NK-92 treated with Interleukin-12 subunit alpha and Interleukin-12 subunit beta, amount 100 ng/mL, for 24 hours (cell line): ENCODE measurements at regions not wholly inside any gene's neighbourhood (a gene's known extent, or its start where the extent isn't known, plus 50 kb on each side); places are given as distances from the start of the nearest gene placed in this dataset.
"Not testable (repeated sequence)": the region's sequence is repeated elsewhere in the genome, so short reads cannot be mapped to it uniquely, and the experiment has no call there.

Experiments
- DNase-seq: peaks from one replicate; lab custom pipeline; 2025; lab: John Stamatoyannopoulos, UW

DNA sequence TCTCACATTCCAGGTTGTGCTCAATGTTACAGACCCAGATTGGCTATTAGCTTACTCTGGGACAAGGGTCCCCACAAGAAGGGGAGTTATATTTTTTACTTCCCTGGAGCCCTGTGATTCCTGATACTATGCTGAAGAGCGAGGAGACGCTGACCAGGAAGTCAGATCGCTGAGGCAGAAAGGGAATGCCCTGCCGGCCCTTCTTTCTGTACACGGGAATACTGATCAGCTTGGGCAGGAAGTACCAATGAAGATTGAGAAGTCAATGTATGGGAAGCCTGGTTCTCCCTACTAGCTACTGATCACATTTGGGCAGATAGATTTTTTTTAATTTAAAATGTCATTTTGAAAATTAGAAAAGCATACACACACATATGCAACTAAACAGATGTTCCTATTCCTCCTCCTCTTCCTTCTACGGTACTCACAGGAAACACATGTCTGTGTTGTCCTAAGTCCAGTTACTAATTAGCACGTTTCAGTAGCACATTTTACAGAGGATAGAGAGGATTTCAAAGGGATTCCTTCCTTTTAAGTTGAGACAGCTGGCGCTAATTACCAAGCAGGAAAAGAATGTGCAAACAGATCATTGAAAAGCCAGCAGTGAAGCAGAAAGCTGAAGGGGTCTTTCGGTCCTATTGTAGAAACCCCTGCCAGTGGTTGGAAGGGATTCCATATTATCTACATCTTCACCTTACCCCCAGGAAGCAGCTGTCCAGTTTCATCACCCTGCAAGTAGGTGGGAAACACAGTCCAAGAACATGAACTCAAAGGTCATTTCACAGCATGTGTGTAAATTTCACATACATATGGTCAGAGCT is 292.4 kb downstream of the DUSP6 start:
- DNase-seq: no peak

GRCh38 chr12:89059056-89059455 is 293.2 kb downstream of the DUSP6 start:
- no peak for DNase-seq

- DNase-seq: no peak
Measured at GRCh38 chr12:89058402-89058801, 293.9 kb downstream of the DUSP6 start.

GRCh38 chr12:89053817-89054216 is 298.5 kb downstream of the DUSP6 start:
- not testable (repeated sequence) for DNase-seq

DNA sequence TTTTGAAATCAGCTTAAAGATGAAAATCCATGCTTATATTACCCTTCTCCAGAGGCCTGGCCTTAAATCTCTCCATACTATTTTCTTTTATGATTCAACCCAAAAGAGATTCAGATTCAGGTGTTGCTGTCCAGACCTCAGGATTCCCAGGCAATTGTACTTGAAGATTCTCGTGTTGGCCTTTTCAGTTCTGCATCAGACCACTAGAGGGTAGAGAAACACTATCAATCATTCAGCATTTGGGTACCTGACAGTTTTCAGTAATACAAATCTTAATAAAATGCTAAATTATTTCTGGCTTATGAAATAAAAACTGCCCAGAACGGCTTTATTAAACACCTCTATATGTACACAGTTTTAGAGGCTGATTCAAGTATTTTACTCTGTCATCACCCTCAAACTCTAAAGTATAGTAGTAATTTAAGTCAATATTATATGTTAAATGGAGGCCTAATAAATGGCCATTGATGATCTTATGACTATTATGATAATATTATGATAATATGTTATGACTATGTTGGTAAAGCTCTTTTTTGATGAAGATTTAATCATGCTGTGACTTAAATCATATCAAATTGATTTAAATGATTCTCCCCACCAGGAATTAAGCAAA is 301.1 kb downstream of the DUSP6 start:
- DNase-seq: no peak

- DNase-seq: no peak
Measured at GRCh38 chr12:89047856-89048418, 304.4 kb downstream of the DUSP6 start.

GRCh38 chr12:89041078-89041477 is 311.2 kb downstream of the DUSP6 start:
- DNase-seq: no peak

- DNase-seq: no peak
Measured at GRCh38 chr12:89040146-89040964, 311.9 kb downstream of the DUSP6 start.

GRCh38 chr12:89038831-89039512 is 313.3 kb downstream of the DUSP6 start:
- DNase-seq: no peak

DNA sequence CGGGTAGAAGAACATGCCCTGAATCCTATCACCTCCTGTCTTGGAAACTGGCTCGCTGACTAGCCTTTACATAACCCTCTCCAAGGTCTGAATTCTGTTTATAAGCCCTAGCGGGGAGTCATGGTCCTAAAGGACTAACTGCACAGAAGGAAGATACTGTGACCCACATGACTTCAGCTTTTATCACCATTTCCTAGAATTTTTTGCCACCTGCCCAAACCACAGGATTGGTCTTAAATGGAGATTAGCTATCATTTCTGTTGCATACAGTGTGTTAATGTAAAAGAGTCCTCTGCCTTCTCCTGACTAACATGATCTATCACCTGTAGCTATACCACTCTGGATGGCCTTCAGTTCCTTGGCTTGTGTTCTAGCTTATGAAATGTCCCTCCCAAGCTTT is 319.2 kb downstream of the DUSP6 start:
- no peak for DNase-seq

DNA sequence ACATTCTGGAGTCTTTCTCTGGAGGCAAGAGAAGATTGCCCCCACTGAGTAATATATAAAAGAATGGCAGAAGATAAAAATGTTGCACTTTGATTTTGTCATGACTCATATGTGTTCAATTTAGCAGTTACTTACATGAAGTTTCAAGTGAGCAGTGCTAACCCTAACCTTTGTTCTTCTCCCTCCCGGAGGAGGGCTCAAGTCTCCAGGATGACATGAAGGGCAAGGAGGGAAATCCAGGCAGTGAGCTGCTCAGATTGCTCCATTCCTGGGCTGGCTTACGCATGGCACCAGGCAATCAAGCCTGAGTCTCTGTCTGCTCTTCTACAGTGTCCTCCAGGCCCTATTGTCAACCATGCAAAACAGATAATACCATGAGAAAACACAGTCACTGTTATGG is 322.3 kb downstream of the DUSP6 start:
- no peak for DNase-seq

GRCh38 chr12:89024580-89024979 is 327.7 kb downstream of the DUSP6 start:
- DNase-seq: no peak

DNA sequence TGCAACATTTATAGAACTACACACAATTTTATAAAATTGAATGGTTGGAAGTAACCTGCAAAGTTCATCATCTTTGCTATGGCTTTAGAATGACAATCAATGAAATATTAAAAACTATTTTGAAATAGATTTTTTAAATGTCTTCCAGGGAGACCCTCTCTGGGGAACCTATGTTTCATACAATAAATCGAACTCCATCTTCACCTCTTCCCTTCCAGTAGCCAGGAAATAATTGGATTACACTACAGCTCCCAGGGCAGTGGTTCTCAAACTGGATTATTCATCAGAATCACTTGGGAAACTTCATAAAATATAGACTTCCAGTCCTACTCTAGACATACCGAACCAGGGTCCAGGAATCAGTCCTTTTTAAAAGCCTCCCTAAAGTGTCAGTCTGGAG is 328.4 kb downstream of the DUSP6 start:
- no peak for DNase-seq

DNA sequence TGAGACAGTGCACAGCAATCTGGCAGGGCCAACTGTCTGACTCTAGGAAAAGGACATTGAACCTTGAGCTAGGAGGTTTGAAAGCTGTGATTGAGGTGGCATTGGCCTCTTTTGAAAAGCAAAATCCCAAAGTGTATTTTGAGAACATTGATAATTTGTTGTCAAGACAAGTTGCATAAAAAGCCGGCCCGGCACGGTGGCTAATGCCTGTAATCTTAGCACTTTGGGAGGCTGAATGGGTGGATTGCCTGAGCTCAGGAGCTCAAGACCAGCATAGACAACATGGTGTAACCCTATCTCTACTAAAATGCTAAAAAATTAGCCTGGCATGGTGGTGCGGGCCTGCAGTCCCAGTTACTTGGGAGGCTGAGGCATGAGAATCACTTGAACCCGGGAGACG is 331.6 kb downstream of the DUSP6 start:
- DNase-seq: no peak

DNA sequence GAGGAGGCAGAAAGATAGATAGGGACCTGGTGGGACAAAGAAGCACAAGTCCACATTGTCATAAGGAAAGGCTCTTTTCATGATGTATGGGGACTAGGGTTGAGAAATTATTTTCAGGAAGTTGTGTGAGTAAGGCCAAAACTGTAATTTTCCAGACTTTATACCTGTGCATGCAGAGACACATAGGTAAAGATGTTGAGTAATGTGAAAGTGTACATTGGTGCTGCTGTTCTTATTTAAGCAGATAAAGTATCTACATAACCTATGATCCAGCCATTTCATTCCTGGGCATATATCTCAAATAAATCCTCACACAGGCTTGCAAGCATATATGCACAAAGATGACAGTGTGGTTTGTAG is 332.2 kb downstream of the DUSP6 start:
- no peak for DNase-seq

GRCh38 chr12:89019439-89020120 is 332.7 kb downstream of the DUSP6 start:
- DNase-seq: peak; percentile 35

GRCh38 chr12:89016970-89017778 is 335.1 kb downstream of the DUSP6 start:
- DNase-seq: no peak

DNA sequence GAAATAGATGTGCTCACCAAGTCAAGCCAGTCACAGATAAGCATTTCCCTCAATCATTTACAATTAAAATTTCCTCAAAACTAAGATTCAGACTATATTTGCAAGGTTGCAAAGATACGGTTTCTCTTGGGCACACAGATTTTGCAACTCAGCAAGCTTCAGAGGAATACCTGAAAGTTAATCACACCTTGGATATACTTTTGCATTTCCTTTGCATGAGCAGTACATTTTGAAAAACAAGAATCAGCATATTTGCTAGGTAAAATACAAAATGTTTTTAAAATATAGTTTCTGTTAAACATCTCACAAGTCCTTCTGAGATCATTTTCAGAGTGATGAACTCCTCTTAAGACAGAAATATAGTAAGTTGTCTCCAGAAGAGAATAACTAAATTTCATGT is 336.9 kb downstream of the DUSP6 start:
- DNase-seq: no peak

- DNase-seq: no peak
Measured at GRCh38 chr12:88998421-88998820, 353.9 kb downstream of the DUSP6 start.

GRCh38 chr12:88996200-88996788 is 356.0 kb downstream of the DUSP6 start:
- DNase-seq: no peak
